GM21723 (cell line): ENCODE measurements at regions not wholly inside any gene's neighbourhood (a gene's known extent, or its start where the extent isn't known, plus 50 kb on each side); places are given as distances from the start of the nearest gene placed in this dataset.
A peak's percentile ranks its signal among the peaks of the same experiment; 100 is the strongest.

Experiments
- ATAC-seq: cut with Tn5 transposase; IDR thresholded peaks from one replicate; pipeline ENCODE4 v1.9.1; 2021; ENCODE audit warnings: mild to moderate bottlenecking, moderate library complexity; ENCODE audit not compliant: unreplicated experiment

- no peak for ATAC-seq
These were observed 68.3 kb upstream of the CHRDL1 start for GRCh38 chrX:110863883-110864282.

GRCh38 chrX:110858565-110858964 is 62.9 kb upstream of the CHRDL1 start:
- no peak for ATAC-seq

GRCh38 chrX:110853610-110854009 is 58.0 kb upstream of the CHRDL1 start:
- ATAC-seq = peak; percentile 41

- ATAC-seq = peak; percentile 44
These were observed 56.6 kb upstream of the CHRDL1 start for GRCh38 chrX:110852180-110852579.

- ATAC-seq = no peak
These were observed 56.2 kb upstream of the CHRDL1 start for GRCh38 chrX:110851780-110852179.

- peak; percentile 70 for ATAC-seq
These were observed 51.7 kb upstream of the CHRDL1 start for GRCh38 chrX:110847334-110847733.

- no peak for ATAC-seq
These were observed 50.5 kb upstream of the CHRDL1 start for GRCh38 chrX:110846071-110846470.
